ENCODE measurements at regions not wholly inside any gene's neighbourhood (a gene's known extent, or its start where the extent isn't known, plus 50 kb on each side); places are given as distances from the start of the nearest gene placed in this dataset.

- TF ChIP-seq, protein P1, sequence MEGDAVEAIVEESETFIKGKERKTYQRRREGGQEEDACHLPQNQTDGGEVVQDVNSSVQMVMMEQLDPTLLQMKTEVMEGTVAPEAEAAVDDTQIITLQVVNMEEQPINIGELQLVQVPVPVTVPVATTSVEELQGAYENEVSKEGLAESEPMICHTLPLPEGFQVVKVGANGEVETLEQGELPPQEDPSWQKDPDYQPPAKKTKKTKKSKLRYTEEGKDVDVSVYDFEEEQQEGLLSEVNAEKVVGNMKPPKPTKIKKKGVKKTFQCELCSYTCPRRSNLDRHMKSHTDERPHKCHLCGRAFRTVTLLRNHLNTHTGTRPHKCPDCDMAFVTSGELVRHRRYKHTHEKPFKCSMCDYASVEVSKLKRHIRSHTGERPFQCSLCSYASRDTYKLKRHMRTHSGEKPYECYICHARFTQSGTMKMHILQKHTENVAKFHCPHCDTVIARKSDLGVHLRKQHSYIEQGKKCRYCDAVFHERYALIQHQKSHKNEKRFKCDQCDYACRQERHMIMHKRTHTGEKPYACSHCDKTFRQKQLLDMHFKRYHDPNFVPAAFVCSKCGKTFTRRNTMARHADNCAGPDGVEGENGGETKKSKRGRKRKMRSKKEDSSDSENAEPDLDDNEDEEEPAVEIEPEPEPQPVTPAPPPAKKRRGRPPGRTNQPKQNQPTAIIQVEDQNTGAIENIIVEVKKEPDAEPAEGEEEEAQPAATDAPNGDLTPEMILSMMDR (IDR thresholded peaks at IDR 0.05): no peak
- TF ChIP-seq POLR2A (IDR thresholded peaks at IDR 0.05): no peak
Observed at GRCh38 chr7:90094030-90094429, 60.2 kb upstream of the STEAP1 start.

Measured in heart left ventricle (tissue), 13 donors.